HL-60/S4 treated with phorbol 12-myristate 13-acetate at 8.2 ng/mL for 4 days and 3 days (cell line): ENCODE measurements at regions not wholly inside any gene's neighbourhood (a gene's known extent, or its start where the extent isn't known, plus 50 kb on each side); places are given as distances from the start of the nearest gene placed in this dataset.

Experiments
- in situ Hi-C: fragments of 300-500 bp; cut with MboI; formaldehyde crosslinking; loops from 2 replicates; pipeline ENCODE4 v1.15.0; 2022; ENCODE audit warnings: low sequenced_read_pairs

- in situ Hi-C loops: no loop called here
Observed at GRCh38 chr9:90240541-90240940, 402.1 kb downstream of the DIRAS2 start.

- in situ Hi-C loops: no loop called here
Observed at GRCh38 chr9:90245661-90246060, 397.0 kb downstream of the DIRAS2 start.

GRCh38 chr9:90249094-90249493 is 393.5 kb downstream of the DIRAS2 start:
- in situ Hi-C loops: no loop called here

GRCh38 chr9:90251316-90251715 is 391.3 kb downstream of the DIRAS2 start:
- in situ Hi-C loops: no loop called here

GRCh38 chr9:90256345-90256744 is 386.3 kb downstream of the DIRAS2 start:
- in situ Hi-C loops: no loop called here

GRCh38 chr9:90259311-90260246 is 383.0 kb downstream of the DIRAS2 start:
- in situ Hi-C loops: no loop called here

GRCh38 chr9:90261698-90262097 is 380.9 kb downstream of the DIRAS2 start:
- in situ Hi-C loops: no loop called here

GRCh38 chr9:90268613-90269012 is 374.0 kb downstream of the DIRAS2 start:
- in situ Hi-C loops: no loop called here

GRCh38 chr9:90271707-90272106 is 370.9 kb downstream of the DIRAS2 start:
- in situ Hi-C loops: no loop called here

GRCh38 chr9:90274725-90275124 is 367.9 kb downstream of the DIRAS2 start:
- in situ Hi-C loops: no loop called here

GRCh38 chr9:90285946-90286345 is 356.7 kb downstream of the DIRAS2 start:
- in situ Hi-C loops: no loop called here

- in situ Hi-C loops: no loop called here
Observed at GRCh38 chr9:90287567-90288274, 354.9 kb downstream of the DIRAS2 start.

GRCh38 chr9:90288275-90288639 is 354.4 kb downstream of the DIRAS2 start:
- in situ Hi-C loops: no loop called here

- in situ Hi-C loops: no loop called here
Observed at GRCh38 chr9:90290716-90291485, 351.7 kb downstream of the DIRAS2 start.

GRCh38 chr9:90296539-90296938 is 346.1 kb downstream of the DIRAS2 start:
- in situ Hi-C loops: no loop called here

- in situ Hi-C loops: no loop called here
Observed at GRCh38 chr9:90299968-90300367, 342.7 kb downstream of the DIRAS2 start.

GRCh38 chr9:90300611-90301276 is 341.9 kb downstream of the DIRAS2 start:
- in situ Hi-C loops: no loop called here

- in situ Hi-C loops: no loop called here
Observed at GRCh38 chr9:90301277-90301653, 341.4 kb downstream of the DIRAS2 start.

GRCh38 chr9:90303655-90304054 is 339.0 kb downstream of the DIRAS2 start:
- in situ Hi-C loops: no loop called here

- in situ Hi-C loops: no loop called here
Observed at GRCh38 chr9:90306158-90306557, 336.5 kb downstream of the DIRAS2 start.
